A549 (cell line): ENCODE measurements at regions not wholly inside any gene's neighbourhood (a gene's known extent, or its start where the extent isn't known, plus 50 kb on each side); places are given as distances from the start of the nearest gene placed in this dataset.

ENCODE experiments used
- ATAC-seq, 2 experiments: fragments of 200-7000 bp in 1 of 2; fragments of >200 bp in 1 of 2; cut with Nextera tagmentation in 1 of 2; cut with Tn5 transposase in 1 of 2; 3 replicates each; pipeline versions ENCODE4 v1.8.0 to v1.9.1; 2018 to 2020; ENCODE audit warnings: mild to moderate bottlenecking in 1 of 2, moderate library complexity in 1 of 2
- CTCF ChIA-PET: fragments of 300-600 bp; sonication (Branson Sonifier 250); formaldehyde crosslinking; extraction: SDS; loops from one replicate; lab custom pipeline; 2021; ENCODE audit warnings: antibody characterized with exemption, inconsistent platforms; lab: Yijun Ruan, JAX
- POLR2A ChIA-PET: fragments of 350-600 bp; formaldehyde crosslinking; extraction: SDS; loops from one replicate; lab custom pipeline; 2021; ENCODE audit warnings: antibody characterized with exemption, inconsistent platforms; lab: Yijun Ruan, JAX
- DNase-seq, 2 experiments: peaks; one replicate each; pipeline versions ENCODE4 v3.0.0 to v3.0.0-alpha.2; 2011 to 2016; ENCODE audit warnings: low read depth in 1 of 2, low spot score in 1 of 2
- FAIRE-seq: peaks from 2 replicates; lab custom pipeline; 2011; peaks lifted over from hg19 to GRCh38; lab: Jason Lieb, UNC
- H3K27ac ChIP-seq, 2 experiments: fragments of >200 bp; sonication (Bioruptor Twin); formaldehyde crosslinking; 3 replicates each; pipeline ENCODE4 v1.5.1; 2016 to 2017
- H3K4me1 ChIP-seq: fragments of >200 bp; sonication (Bioruptor Twin); formaldehyde crosslinking; 3 replicates; pipeline ENCODE4 v1.6.1; 2016
- H3K4me2 ChIP-seq: fragments of >200 bp; sonication (Bioruptor Twin); formaldehyde crosslinking; 3 replicates; pipeline ENCODE4 v1.6.1; 2016
- H3K4me3 ChIP-seq: fragments of >200 bp; sonication (Bioruptor Twin); formaldehyde crosslinking; 3 replicates; pipeline ENCODE4 v1.5.1; 2016
- H3K9me3 ChIP-seq: fragments of >200 bp; sonication (Bioruptor Twin); formaldehyde crosslinking; 3 replicates; pipeline ENCODE4 v1.6.1; 2016
- ATOH8 ChIP-seq: fragments of 250-450 bp; sonication (Bioruptor Pico); IDR thresholded peaks from 2 replicates; pipeline ENCODE4 v1.5.0; 2020; ENCODE audit warnings: low read depth, mild to moderate bottlenecking, moderate library complexity
- BCL3 ChIP-seq: fragments of >200 bp; sonication (Bioruptor Twin); formaldehyde crosslinking; IDR thresholded peaks from 3 replicates; pipeline ENCODE4 v1.6.1; 2016
- CBX2 ChIP-seq: fragments of 200-600 bp; sonication (generic); IDR thresholded peaks from 2 replicates; pipeline ENCODE4 v1.6.1; 2016; ENCODE audit warnings: low read depth, mild to moderate bottlenecking, borderline replicate concordance
- CHD2 ChIP-seq: fragments of 150-350 bp; IDR thresholded peaks from 2 replicates; pipeline ENCODE4 v1.6.1; 2014; ENCODE audit warnings: low read length; ENCODE audit not compliant: partially characterized antibody
- EP300 ChIP-seq, 2 experiments: fragments of >200 bp; sonication (Bioruptor Twin); formaldehyde crosslinking; IDR thresholded peaks; 2 replicates in 1 of 2; 3 replicates in 1 of 2; pipeline ENCODE4 v1.6.1; 2016 to 2017
- ESRRA ChIP-seq: fragments of 150-350 bp; IDR thresholded peaks from 2 replicates; pipeline ENCODE4 v1.6.1; 2014; ENCODE audit warnings: mild to moderate bottlenecking, low read length, borderline replicate concordance
- GATA3 ChIP-seq: IDR thresholded peaks from 2 replicates; pipeline ENCODE4 v1.6.1; 2012; ENCODE audit warnings: borderline replicate concordance
- HDAC2 ChIP-seq: fragments of 200-600 bp; sonication (generic); IDR thresholded peaks from 2 replicates; pipeline ENCODE4 v1.6.1; 2016
- HES2 ChIP-seq: fragments of >200 bp; sonication (Bioruptor Twin); formaldehyde crosslinking; IDR thresholded peaks from 2 replicates; pipeline ENCODE4 v1.6.1; 2016
- HEYL ChIP-seq: fragments of 250-450 bp; sonication (Bioruptor Pico); IDR thresholded peaks from 2 replicates; pipeline ENCODE4 v1.8.0; 2021; ENCODE audit warnings: mild to moderate bottlenecking, moderate library complexity
- JUN ChIP-seq, 2 experiments: fragments of >200 bp; sonication (Bioruptor Twin); formaldehyde crosslinking; IDR thresholded peaks; 2 replicates in 1 of 2; 3 replicates in 1 of 2; pipeline ENCODE4 v1.6.1; 2016 to 2017
- KDM1A ChIP-seq: fragments of 200-600 bp; sonication (generic); IDR thresholded peaks from 2 replicates; pipeline ENCODE4 v1.6.1; 2016; ENCODE audit warnings: low read depth, mild to moderate bottlenecking
- KDM5A ChIP-seq: fragments of 200-600 bp; sonication (generic); IDR thresholded peaks from 2 replicates; pipeline ENCODE4 v1.6.1; 2016; ENCODE audit warnings: antibody characterized with exemption, mild to moderate bottlenecking
- MAFK ChIP-seq: fragments of 450-650 bp; IDR thresholded peaks from 2 replicates; pipeline ENCODE4 v1.6.1; 2014; ENCODE audit not compliant: partially characterized antibody
- MAX ChIP-seq: IDR thresholded peaks from 2 replicates; pipeline ENCODE4 v1.6.1; 2012
- NFE2L2 ChIP-seq: fragments of 150-350 bp; conservative IDR thresholded peaks from 2 replicates; pipeline ENCODE4 v1.6.1; 2014; ENCODE audit warnings: low read length
- NPAS2 ChIP-seq: fragments of 250-450 bp; sonication (Bioruptor Pico); IDR thresholded peaks from 2 replicates; pipeline ENCODE4 v1.8.0; 2022; ENCODE audit warnings: mild to moderate bottlenecking, moderate library complexity, borderline replicate concordance
- RAD21 ChIP-seq, 2 experiments: fragments of >200 bp in 1 of 2; sonication (Bioruptor Twin) in 1 of 2; formaldehyde crosslinking in 1 of 2; IDR thresholded peaks in 1 of 2; conservative IDR thresholded peaks in 1 of 2; 2 replicates in 1 of 2; 3 replicates in 1 of 2; pipeline ENCODE4 v1.6.1; 2012 to 2018; ENCODE audit warnings: inconsistent platforms in 1 of 2
- RCOR1 ChIP-seq: fragments of 150-350 bp; IDR thresholded peaks from 2 replicates; pipeline ENCODE4 v1.6.1; 2014; ENCODE audit warnings: antibody characterized with exemption, low read length, low read depth
- RFX5 ChIP-seq: fragments of 450-650 bp; IDR thresholded peaks from 2 replicates; pipeline ENCODE4 v1.7.1; 2014; ENCODE audit warnings: antibody characterized with exemption, mild to moderate bottlenecking, moderate library complexity
- SMC3 ChIP-seq: fragments of >200 bp; sonication (Bioruptor Twin); formaldehyde crosslinking; IDR thresholded peaks from 3 replicates; pipeline ENCODE4 v1.6.1; 2018; ENCODE audit warnings: inconsistent platforms
- SREBF2 ChIP-seq: fragments of 450-650 bp; IDR thresholded peaks from 2 replicates; pipeline ENCODE4 v1.6.1; 2014; ENCODE audit warnings: mild to moderate bottlenecking, moderate library complexity
- TFCP2L1 ChIP-seq: fragments of 250-450 bp; sonication (Bioruptor Pico); IDR thresholded peaks from 2 replicates; pipeline ENCODE4 v1.5.0; 2021; ENCODE audit warnings: mild to moderate bottlenecking
- TP53 ChIP-seq: fragments of 250-450 bp; sonication (Bioruptor Pico); IDR thresholded peaks from 2 replicates; pipeline ENCODE4 v1.5.0; 2021; ENCODE audit warnings: mild to moderate bottlenecking, moderate library complexity
- USF2 ChIP-seq: fragments of 450-650 bp; IDR thresholded peaks from 2 replicates; pipeline ENCODE4 v1.6.1; 2014; ENCODE audit warnings: antibody characterized with exemption
- ZC3H11A ChIP-seq: fragments of 450-650 bp; IDR thresholded peaks from 2 replicates; pipeline ENCODE4 v1.6.1; 2014; ENCODE audit warnings: antibody characterized with exemption, mild to moderate bottlenecking
- ZFP36 ChIP-seq: fragments of 450-650 bp; IDR thresholded peaks from 2 replicates; pipeline ENCODE4 v1.6.1; 2014; ENCODE audit warnings: borderline replicate concordance; ENCODE audit not compliant: partially characterized antibody
- ZNF302 ChIP-seq: fragments of 250-450 bp; sonication (Bioruptor Pico); IDR thresholded peaks from 2 replicates; pipeline ENCODE4 v1.9.0; 2021; ENCODE audit warnings: inconsistent platforms, mild to moderate bottlenecking, moderate library complexity
- ZSCAN20 ChIP-seq: fragments of 250-450 bp; sonication (Bioruptor Pico); IDR thresholded peaks from 2 replicates; pipeline ENCODE4 v1.8.0; 2022; ENCODE audit warnings: mild to moderate bottlenecking, moderate library complexity
- WGBS: methylation state at CpG from one replicate; pipeline ENCODE4 v1.1.6; 2017; ENCODE audit errors: missing lambda C conversion rate; 5-methylcytosine and 5-hydroxymethylcytosine counted together

- Histone ChIP-seq H3K4me1 (no peaks in the 10 kb centered on the region), H3K9me3 (no peaks in the 10 kb centered on the region), H3K4me3 (no peak overlapping the region), H3K4me2 (no peak overlapping the region), H3K27ac (no peak overlapping the region)
- DNase-seq (no peak), ATAC-seq (no peak), FAIRE-seq (no peak)
- POLR2A ChIA-PET = no interaction called here
- WGBS = 0% methylated on average over 1 of the region's 1 CpG
- no peak for TF ChIP-seq CHD2
- TF ChIP-seq SMC3 = no peak
- no peak for TF ChIP-seq RAD21 (conservative IDR thresholded peaks at IDR 0.05 in 1 of 2, IDR thresholded peaks at IDR 0.05 in 1 of 2)
- TF ChIP-seq USF2 = no peak
- no peak for TF ChIP-seq RFX5
- no peak for TF ChIP-seq ATOH8 (CRISPR knock-in tag)
- TF ChIP-seq HEYL = no peak
- TF ChIP-seq EP300 (IDR thresholded peaks at IDR 0.05) = no peak
- TF ChIP-seq GATA3 = no peak
- TF ChIP-seq TFCP2L1 (CRISPR knock-in tag) = no peak
- no peak for TF ChIP-seq NPAS2 (CRISPR knock-in tag)
- no peak for TF ChIP-seq RCOR1
- TF ChIP-seq TP53 = no peak
- no peak for TF ChIP-seq ESRRA
- TF ChIP-seq ZNF302 (CRISPR knock-in tag) = no peak
- CTCF ChIA-PET = no interaction called here
Measured at GRCh38 chr21:27422435-27422834, 455.5 kb upstream of the ADAMTS5 start.

- ChIA-PET POLR2A (no interaction called here), CTCF (no interaction called here)
- Histone ChIP-seq H3K9me3 (no peaks in the 10 kb centered on the region), H3K4me2 (no peak overlapping the region), H3K4me1 (no peaks in the 10 kb centered on the region), H3K27ac (no peak overlapping the region), H3K4me3 (no peak overlapping the region)
- TF ChIP-seq BCL3 (no peak), MAFK (no peak), KDM1A (no peak), HES2 (no peak), CBX2 (no peak), ZC3H11A (no peak), JUN (IDR thresholded peaks at IDR 0.05) (no peak), ZNF302 (CRISPR knock-in tag) (no peak), SREBF2 (no peak), NFE2L2 (no peak), TP53 (no peak), ZSCAN20 (CRISPR knock-in tag) (no peak), KDM5A (no peak), ZFP36 (no peak), MAX (no peak), HDAC2 (no peak), SMC3 (no peak)
- ATAC-seq (no peak), FAIRE-seq (no peak), DNase-seq (no peak)
- WGBS = 12% methylated on average over 3 of the region's 3 CpGs
Measured at GRCh38 chr21:27421654-27422053, 454.8 kb upstream of the ADAMTS5 start.
